ENCODE measurements at regions not wholly inside any gene's neighbourhood (a gene's known extent, or its start where the extent isn't known, plus 50 kb on each side); places are given as distances from the start of the nearest gene placed in this dataset.

DNA sequence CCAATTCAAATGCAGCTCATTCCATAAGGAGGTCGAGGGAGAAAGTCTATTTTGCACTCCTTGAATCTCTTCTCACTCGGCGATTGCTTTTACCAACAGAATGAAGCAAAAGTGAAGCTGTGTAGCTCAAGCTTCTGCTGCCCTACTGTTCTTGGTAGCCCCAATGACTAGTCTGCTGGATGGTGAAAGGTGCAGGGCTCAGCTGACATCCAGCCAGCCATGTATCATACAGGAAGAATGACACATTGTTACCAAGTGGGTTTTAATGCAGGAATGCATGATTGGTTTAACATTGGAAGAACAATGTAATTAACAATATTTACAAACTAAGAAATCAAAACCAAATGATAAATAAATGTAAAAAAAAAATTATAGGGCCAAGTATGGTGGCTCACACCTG lies 286.2 kb upstream of the HSFY2 start:
- intact Hi-C loops (cut with micrococcal nuclease): no loop called here
- H3K4me1 ChIP-seq (ENCODE audit: control insufficient read depth in 2 of 2, insufficient read depth in 2 of 2, low read length in 2 of 2): no peaks in the 10 kb centered on the region
- peaks cover 0 to 14% (median 0%) of the 10 kb centered on the region in 7 donors for H3K4me1 Mint-ChIP-seq
- CTCF ChIA-PET: no interaction called here
- POLR2A ChIA-PET: no interaction called here
- H3K4me3 Mint-ChIP-seq: no peak overlapping the region
- no peak for ATAC-seq
- H3K27ac ChIP-seq (ENCODE audit: low read depth, low read length): no peak overlapping the region
- H3K9me3 ChIP-seq (ENCODE audit: control insufficient read depth in 2 of 3, low read length in 3 of 3): no peaks in the 10 kb centered on the region
- H3K9me3 Mint-ChIP-seq: no peaks in the 10 kb centered on the region
- H3K27ac Mint-ChIP-seq: no peak overlapping the region
- H3K36me3 ChIP-seq (ENCODE audit: control insufficient read depth in 2 of 3, insufficient read depth in 3 of 3, low read length in 3 of 3): no peaks in the 10 kb centered on the region
- DNase-seq: no peak
- H3K27me3 ChIP-seq (ENCODE audit: control insufficient read depth in 2 of 2, insufficient read depth in 2 of 2, low read length in 2 of 2): no peaks in the 10 kb centered on the region
- no peaks in the 10 kb centered on the region for H3K36me3 Mint-ChIP-seq
- no peaks in the 10 kb centered on the region for H3K27me3 Mint-ChIP-seq
- H3K4me3 ChIP-seq (ENCODE audit: low read length): no peak overlapping the region

DNA sequence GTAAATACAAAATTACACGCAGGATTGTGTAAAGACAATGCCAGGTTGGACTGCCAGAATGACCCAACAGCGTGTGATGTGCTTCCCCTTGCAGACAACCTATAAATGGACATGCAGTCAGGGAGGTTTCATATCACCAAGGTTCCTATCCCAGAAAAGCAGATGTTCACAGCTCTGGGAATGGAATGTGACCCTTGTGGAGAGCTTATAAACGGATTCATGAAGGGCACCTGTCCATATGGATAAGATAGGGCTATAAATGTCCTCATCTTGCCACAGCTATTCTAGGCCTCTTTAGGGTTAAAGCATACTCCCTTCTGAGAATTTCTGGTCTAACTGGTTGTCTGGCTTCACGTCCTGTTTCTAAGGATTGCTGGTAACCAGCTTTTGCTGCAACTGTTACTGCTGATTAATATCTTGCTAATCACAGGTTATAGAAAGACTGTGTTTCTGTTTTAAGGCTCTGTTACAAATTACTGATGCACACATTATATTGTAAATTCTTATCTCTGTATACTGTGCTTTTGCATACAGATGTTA lies 285.4 kb upstream of the HSFY2 start:
- H3K4me3 ChIP-seq (ENCODE audit: low read length): no peak overlapping the region
- Mint-ChIP-seq H3K4me1 (peaks cover 0 to 8% (median 0%) of the 10 kb centered on the region in 7 donors), H3K36me3 (no peaks in the 10 kb centered on the region), H3K4me3 (no peak overlapping the region), H3K27me3 (no peaks in the 10 kb centered on the region), H3K9me3 (no peaks in the 10 kb centered on the region), H3K27ac (no peak overlapping the region)
- H3K27me3 ChIP-seq (ENCODE audit: control insufficient read depth in 2 of 2, insufficient read depth in 2 of 2, low read length in 2 of 2): no peaks in the 10 kb centered on the region
- ATAC-seq (no peak), DNase-seq (no peak)
- ChIA-PET CTCF (no interaction called here), POLR2A (no interaction called here)
- H3K36me3 ChIP-seq (ENCODE audit: control insufficient read depth in 2 of 3, insufficient read depth in 3 of 3, low read length in 3 of 3): no peaks in the 10 kb centered on the region
- H3K4me1 ChIP-seq (ENCODE audit: control insufficient read depth in 2 of 2, insufficient read depth in 2 of 2, low read length in 2 of 2): no peaks in the 10 kb centered on the region
- no peaks in the 10 kb centered on the region for H3K9me3 ChIP-seq (ENCODE audit: control insufficient read depth in 2 of 3, low read length in 3 of 3)
- intact Hi-C loops (cut with micrococcal nuclease): no loop called here
- H3K27ac ChIP-seq (ENCODE audit: low read depth, low read length): no peak overlapping the region

- no peaks in the 10 kb centered on the region for H3K27me3 Mint-ChIP-seq
- H3K9me3 ChIP-seq (ENCODE audit: control insufficient read depth in 2 of 3, low read length in 3 of 3): no peaks in the 10 kb centered on the region
- ATAC-seq: no peak
- no peak for DNase-seq
- H3K4me1 ChIP-seq (ENCODE audit: control insufficient read depth in 2 of 2, insufficient read depth in 2 of 2, low read length in 2 of 2): no peaks in the 10 kb centered on the region
- H3K4me1 Mint-ChIP-seq: peaks cover 0 to 8% (median 4%) of the 10 kb centered on the region in 7 donors
- POLR2A ChIA-PET: no interaction called here
- no peak overlapping the region for H3K4me3 Mint-ChIP-seq
- H3K27ac ChIP-seq (ENCODE audit: low read depth, low read length): no peak overlapping the region
- H3K36me3 Mint-ChIP-seq: peaks cover 0 to 4% (median 0%) of the 10 kb centered on the region in 5 donors
- H3K9me3 Mint-ChIP-seq: no peaks in the 10 kb centered on the region
- no peaks in the 10 kb centered on the region for H3K36me3 ChIP-seq (ENCODE audit: control insufficient read depth in 2 of 3, insufficient read depth in 3 of 3, low read length in 3 of 3)
- no peaks in the 10 kb centered on the region for H3K27me3 ChIP-seq (ENCODE audit: control insufficient read depth in 2 of 2, insufficient read depth in 2 of 2, low read length in 2 of 2)
- intact Hi-C loops (cut with micrococcal nuclease): no loop called here
- no peak overlapping the region for H3K27ac Mint-ChIP-seq
- CTCF ChIA-PET: no interaction called here
- no peak overlapping the region for H3K4me3 ChIP-seq (ENCODE audit: low read length)
Measured at GRCh38 chrY:19056138-19056469, 282.6 kb upstream of the HSFY2 start.

- peaks cover 0 to 4% (median 0%) of the 10 kb centered on the region in 5 donors for H3K36me3 Mint-ChIP-seq
- Histone ChIP-seq H3K9me3 (ENCODE audit: control insufficient read depth in 2 of 3, low read length in 3 of 3) (no peaks in the 10 kb centered on the region), H3K27ac (ENCODE audit: low read depth, low read length) (no peak overlapping the region), H3K4me1 (ENCODE audit: control insufficient read depth in 2 of 2, insufficient read depth in 2 of 2, low read length in 2 of 2) (no peaks in the 10 kb centered on the region), H3K27me3 (ENCODE audit: control insufficient read depth in 2 of 2, insufficient read depth in 2 of 2, low read length in 2 of 2) (no peaks in the 10 kb centered on the region), H3K4me3 (ENCODE audit: low read length) (no peak overlapping the region), H3K36me3 (ENCODE audit: control insufficient read depth in 2 of 3, insufficient read depth in 3 of 3, low read length in 3 of 3) (no peaks in the 10 kb centered on the region)
- H3K27ac Mint-ChIP-seq: no peak overlapping the region
- DNase-seq (no peak), ATAC-seq (no peak)
- ChIA-PET CTCF (no interaction called here), POLR2A (no interaction called here)
- intact Hi-C loops (cut with micrococcal nuclease): no loop called here
- H3K9me3 Mint-ChIP-seq: no peaks in the 10 kb centered on the region
- H3K4me3 Mint-ChIP-seq: no peak overlapping the region
- H3K4me1 Mint-ChIP-seq: peaks cover 0 to 8% (median 4%) of the 10 kb centered on the region in 7 donors
- H3K27me3 Mint-ChIP-seq: no peaks in the 10 kb centered on the region
Measured at GRCh38 chrY:19055232-19056137, 281.9 kb upstream of the HSFY2 start.

- Histone ChIP-seq H3K27me3 (ENCODE audit: control insufficient read depth in 2 of 2, insufficient read depth in 2 of 2, low read length in 2 of 2) (no peaks in the 10 kb centered on the region), H3K4me3 (ENCODE audit: low read length) (no peak overlapping the region), H3K27ac (ENCODE audit: low read depth, low read length) (no peak overlapping the region), H3K9me3 (ENCODE audit: control insufficient read depth in 2 of 3, low read length in 3 of 3) (no peaks in the 10 kb centered on the region), H3K4me1 (ENCODE audit: control insufficient read depth in 2 of 2, insufficient read depth in 2 of 2, low read length in 2 of 2) (no peaks in the 10 kb centered on the region), H3K36me3 (ENCODE audit: control insufficient read depth in 2 of 3, insufficient read depth in 3 of 3, low read length in 3 of 3) (no peaks in the 10 kb centered on the region)
- ATAC-seq: no peak
- Mint-ChIP-seq H3K4me3 (no peak overlapping the region), H3K9me3 (no peaks in the 10 kb centered on the region), H3K27me3 (no peaks in the 10 kb centered on the region), H3K36me3 (peaks cover 0 to 5% (median 0%) of the 10 kb centered on the region in 5 donors), H3K27ac (no peak overlapping the region), H3K4me1 (peaks cover 0 to 9% (median 4%) of the 10 kb centered on the region in 7 donors)
- ChIA-PET CTCF (no interaction called here), POLR2A (no interaction called here)
- DNase-seq: no peak
- intact Hi-C loops (cut with micrococcal nuclease): no loop called here
Measured at GRCh38 chrY:19053806-19054205, 280.3 kb upstream of the HSFY2 start.

GRCh38 chrY:19051021-19051420 lies 277.5 kb upstream of the HSFY2 start:
- POLR2A ChIA-PET: no interaction called here
- ATAC-seq: no peak
- no peak overlapping the region for H3K4me3 Mint-ChIP-seq

DNA sequence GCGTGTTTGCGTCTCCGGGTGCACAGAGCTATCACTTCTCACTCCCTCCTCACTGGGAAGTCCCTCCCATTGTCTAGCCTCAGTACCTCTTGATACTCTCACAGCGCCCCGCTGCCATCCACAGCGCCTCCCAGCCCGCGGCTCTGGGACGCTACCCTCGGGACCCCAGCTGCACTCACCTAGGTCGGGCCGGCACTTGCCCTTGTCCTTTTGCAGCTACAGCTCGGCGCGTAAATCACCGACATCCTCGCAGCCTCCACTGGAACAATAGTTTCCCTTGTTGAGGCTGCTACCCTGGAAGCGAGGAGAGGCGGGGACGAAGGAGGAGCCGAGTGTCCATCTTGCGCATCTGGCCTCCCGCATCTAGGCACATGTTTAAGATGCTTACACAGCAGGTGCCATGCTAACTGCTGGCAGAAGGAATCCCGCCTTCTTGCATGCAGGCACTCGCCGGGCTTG lies 269.5 kb upstream of the HSFY2 start:
- intact Hi-C loops (cut with micrococcal nuclease): no loop called here
- no peak for ATAC-seq
- H3K27me3 ChIP-seq (ENCODE audit: control insufficient read depth in 2 of 2, insufficient read depth in 2 of 2, low read length in 2 of 2): no peaks in the 10 kb centered on the region
- POLR2A ChIA-PET: no interaction called here
- no peaks in the 10 kb centered on the region for H3K27me3 Mint-ChIP-seq
- H3K9me3 ChIP-seq (ENCODE audit: control insufficient read depth in 2 of 3, low read length in 3 of 3): no peaks in the 10 kb centered on the region
- no peak overlapping the region for H3K27ac Mint-ChIP-seq
- H3K4me1 ChIP-seq (ENCODE audit: control insufficient read depth in 2 of 2, insufficient read depth in 2 of 2, low read length in 2 of 2): no peaks in the 10 kb centered on the region
- DNase-seq: no peak
- H3K4me3 Mint-ChIP-seq: no peak overlapping the region
- no peak overlapping the region for H3K4me3 ChIP-seq (ENCODE audit: low read length)
- H3K36me3 ChIP-seq (ENCODE audit: control insufficient read depth in 2 of 3, insufficient read depth in 3 of 3, low read length in 3 of 3): no peaks in the 10 kb centered on the region
- H3K9me3 Mint-ChIP-seq: peaks cover 0 to 8% (median 0%) of the 10 kb centered on the region in 11 donors
- CTCF ChIA-PET: no interaction called here
- H3K4me1 Mint-ChIP-seq: peaks cover 0 to 8% (median 0%) of the 10 kb centered on the region in 7 donors
- H3K36me3 Mint-ChIP-seq: peaks cover 0 to 52% (median 8%) of the 10 kb centered on the region in 5 donors
- no peak overlapping the region for H3K27ac ChIP-seq (ENCODE audit: low read depth, low read length)

More at GRCh38 chrY:19051021-19051420, 277.5 kb upstream of the HSFY2 start:
- Histone ChIP-seq H3K9me3 (ENCODE audit: control insufficient read depth in 2 of 3, low read length in 3 of 3) (no peaks in the 10 kb centered on the region), H3K4me3 (ENCODE audit: low read length) (no peak overlapping the region), H3K27ac (ENCODE audit: low read depth, low read length) (no peak overlapping the region), H3K4me1 (ENCODE audit: control insufficient read depth in 2 of 2, insufficient read depth in 2 of 2, low read length in 2 of 2) (no peaks in the 10 kb centered on the region), H3K27me3 (ENCODE audit: control insufficient read depth in 2 of 2, insufficient read depth in 2 of 2, low read length in 2 of 2) (no peaks in the 10 kb centered on the region), H3K36me3 (ENCODE audit: control insufficient read depth in 2 of 3, insufficient read depth in 3 of 3, low read length in 3 of 3) (no peaks in the 10 kb centered on the region)
- DNase-seq: no peak
- H3K9me3 Mint-ChIP-seq: peaks cover 0 to 2% (median 0%) of the 10 kb centered on the region in 11 donors
- H3K4me1 Mint-ChIP-seq: peaks cover 0 to 14% (median 4%) of the 10 kb centered on the region in 7 donors
- peaks cover 0 to 15% (median 0%) of the 10 kb centered on the region in 5 donors for H3K36me3 Mint-ChIP-seq
- H3K27me3 Mint-ChIP-seq: no peaks in the 10 kb centered on the region
- no peak overlapping the region for H3K27ac Mint-ChIP-seq
- CTCF ChIA-PET: no interaction called here
- intact Hi-C loops (cut with micrococcal nuclease): no loop called here
